ENCODE measurements at regions not wholly inside any gene's neighbourhood (a gene's known extent, or its start where the extent isn't known, plus 50 kb on each side); places are given as distances from the start of the nearest gene placed in this dataset.
"Not testable (repeated sequence)": the region's sequence is repeated elsewhere in the genome, so short reads cannot be mapped to it uniquely, and the experiment has no call there.

GRCh38 chr4:160082432-160083207, 979.7 kb downstream of the RAPGEF2 start:
- DNase-seq (ENCODE audit: low spot score), result no peak

GRCh38 chr4:160091631-160092030, 988.8 kb downstream of the RAPGEF2 start:
- no peak for DNase-seq (ENCODE audit: low spot score)

DNA sequence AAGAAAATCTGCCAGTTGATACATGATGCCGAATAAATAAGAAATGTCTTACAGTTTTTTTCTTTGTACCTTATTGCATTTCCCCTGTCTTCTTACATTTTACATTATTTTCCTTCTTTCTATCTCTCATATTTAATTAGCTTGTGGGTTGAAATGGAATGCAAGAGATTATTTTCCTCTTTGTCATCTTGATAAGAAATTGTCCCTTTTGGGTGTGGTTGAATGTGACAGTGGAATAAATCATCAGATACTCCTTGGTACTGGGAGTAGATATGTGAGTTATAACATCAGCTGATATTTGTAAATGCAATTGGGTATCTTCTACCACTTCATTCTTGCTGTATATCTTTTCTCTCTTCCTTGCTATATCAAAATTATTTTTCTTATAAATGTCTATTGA, 997.4 kb downstream of the RAPGEF2 start:
- DNase-seq (ENCODE audit: low spot score), result no peak

- DNase-seq (ENCODE audit: low spot score), result no peak
Observed at GRCh38 chr4:160110891-160111290, 1008.0 kb downstream of the RAPGEF2 start.

DNA sequence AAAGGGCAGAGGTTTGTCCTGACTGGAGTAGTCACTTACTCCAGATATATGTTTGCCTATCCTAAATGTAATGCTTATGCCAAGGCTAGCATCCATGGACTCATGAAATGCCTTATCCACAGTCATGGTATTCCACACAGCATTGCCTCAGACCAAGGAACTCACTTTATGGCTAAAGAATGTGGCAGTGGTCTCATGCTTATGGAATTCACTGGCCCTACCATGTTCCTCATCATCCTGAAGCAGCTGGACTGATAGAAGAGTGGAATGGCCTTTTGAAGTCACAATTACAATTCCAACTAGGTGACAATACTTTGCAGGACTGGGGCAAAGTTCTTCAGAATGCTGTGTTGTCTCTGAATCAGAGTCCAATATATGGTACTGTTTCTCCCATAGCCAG, 1014.8 kb downstream of the RAPGEF2 start:
- no peak for DNase-seq (ENCODE audit: low spot score)

DNA sequence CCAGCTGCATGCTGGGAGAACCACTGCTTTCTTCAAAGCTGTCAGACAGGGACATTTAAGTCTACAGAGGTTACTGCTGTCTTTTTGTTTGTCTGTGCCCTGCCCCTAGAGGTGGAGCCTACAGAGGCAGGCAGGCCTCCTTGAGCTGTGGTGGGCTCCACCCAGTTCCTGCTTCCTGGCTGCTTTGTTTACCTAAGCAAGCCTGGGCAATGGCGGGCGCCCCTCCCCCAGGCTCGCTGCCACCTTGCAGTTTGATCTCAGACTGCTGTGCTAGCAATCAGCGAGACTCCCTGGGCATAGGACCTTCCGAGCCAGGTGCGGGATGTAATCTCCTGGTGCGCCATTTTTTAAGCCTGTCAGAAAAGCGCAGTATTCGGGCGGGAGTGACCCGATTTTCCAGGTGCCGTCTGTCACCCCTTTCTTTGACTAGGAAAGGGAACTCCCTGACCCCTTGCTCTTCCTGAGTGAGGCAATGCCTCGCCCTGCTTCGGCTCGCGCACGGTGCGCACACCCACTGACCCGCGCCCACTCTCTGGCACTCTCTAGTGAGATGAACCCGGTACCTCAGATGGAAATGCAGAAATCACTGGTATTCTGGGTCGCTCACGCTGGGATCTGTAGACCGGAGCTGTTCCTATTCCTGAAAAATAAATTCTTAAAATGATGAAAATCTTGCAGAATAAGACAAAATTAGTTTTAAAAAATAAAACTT, 1022.9 kb downstream of the RAPGEF2 start:
- DNase-seq (ENCODE audit: low spot score), result not testable (repeated sequence)

- no peak for DNase-seq (ENCODE audit: low spot score)
Observed at GRCh38 chr4:160127211-160127610, 1024.3 kb downstream of the RAPGEF2 start.

- DNase-seq (ENCODE audit: low spot score), result no peak
Observed at GRCh38 chr4:160129439-160129838, 1026.6 kb downstream of the RAPGEF2 start.

DNA sequence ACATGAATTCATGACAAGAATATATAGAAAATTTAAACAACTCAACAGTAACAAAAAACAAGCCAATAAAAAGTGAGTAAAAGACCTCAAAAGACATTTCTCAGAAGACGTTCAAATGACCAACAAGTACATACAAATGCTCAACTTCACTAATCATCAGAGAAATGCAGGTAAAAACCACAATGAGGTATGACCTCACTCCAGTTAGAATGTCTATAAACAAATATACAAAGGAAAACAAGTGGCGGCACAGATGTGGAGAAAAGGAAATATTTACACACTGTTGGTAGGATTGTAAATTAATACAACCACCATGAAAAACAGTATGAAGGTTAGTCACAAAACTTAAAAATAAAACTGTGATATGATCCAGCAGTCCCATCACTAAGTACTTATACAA, 1033.1 kb downstream of the RAPGEF2 start:
- DNase-seq (ENCODE audit: low spot score), result no peak

GRCh38 chr4:160141206-160141605, 1038.3 kb downstream of the RAPGEF2 start:
- no peak for DNase-seq (ENCODE audit: low spot score)

- DNase-seq (ENCODE audit: low spot score), result no peak
Observed at GRCh38 chr4:160142579-160142978, 1039.7 kb downstream of the RAPGEF2 start.

- DNase-seq (ENCODE audit: low spot score), result no peak
Observed at GRCh38 chr4:160143574-160143973, 1040.7 kb downstream of the RAPGEF2 start.

- DNase-seq (ENCODE audit: low spot score), result no peak
Observed at GRCh38 chr4:160159457-160159856, 1056.6 kb downstream of the RAPGEF2 start.

DNA sequence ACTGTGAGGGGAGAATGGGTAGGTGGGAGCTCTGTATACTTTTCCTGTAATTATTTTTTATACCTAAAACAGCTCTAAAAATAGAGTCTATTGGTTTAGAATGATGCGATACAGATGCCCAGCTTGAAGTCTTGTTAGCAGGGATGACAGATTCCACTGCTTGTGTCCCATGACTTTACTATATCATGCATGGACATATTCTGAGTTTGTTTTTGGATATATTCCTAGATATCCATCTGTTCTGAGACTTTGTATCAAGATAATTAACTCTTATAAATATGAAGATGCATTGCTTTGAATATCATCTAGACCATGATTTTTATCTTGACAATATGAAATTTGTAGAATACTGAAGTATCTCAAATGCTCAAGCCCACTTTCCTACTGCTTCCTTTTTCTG, 1058.1 kb downstream of the RAPGEF2 start:
- DNase-seq (ENCODE audit: low spot score), result no peak

- no peak for DNase-seq (ENCODE audit: low spot score)
Observed at GRCh38 chr4:160175064-160175643, 1072.3 kb downstream of the RAPGEF2 start.

GRCh38 chr4:160180211-160180610, 1077.3 kb downstream of the RAPGEF2 start:
- no peak for DNase-seq (ENCODE audit: low spot score)

DNA sequence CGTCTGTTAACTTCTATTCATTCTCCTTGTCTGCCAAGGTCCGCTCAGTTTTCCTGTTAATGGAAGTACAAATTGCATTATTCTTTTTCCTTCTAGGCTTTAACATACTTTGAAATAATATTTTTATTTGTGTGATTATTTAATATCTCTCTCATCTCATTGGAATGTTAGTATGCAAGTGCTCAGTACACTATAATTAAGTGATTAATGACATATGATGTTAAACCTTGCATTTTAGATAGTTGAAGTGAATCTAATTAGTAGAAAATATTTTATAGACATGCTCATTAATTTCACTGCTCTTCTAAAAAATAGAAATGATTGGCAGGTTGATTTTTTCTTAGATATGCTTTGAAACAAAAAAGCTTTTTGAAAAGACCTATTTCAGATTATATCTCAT, 1079.8 kb downstream of the RAPGEF2 start:
- DNase-seq (ENCODE audit: low spot score), result no peak

DNA sequence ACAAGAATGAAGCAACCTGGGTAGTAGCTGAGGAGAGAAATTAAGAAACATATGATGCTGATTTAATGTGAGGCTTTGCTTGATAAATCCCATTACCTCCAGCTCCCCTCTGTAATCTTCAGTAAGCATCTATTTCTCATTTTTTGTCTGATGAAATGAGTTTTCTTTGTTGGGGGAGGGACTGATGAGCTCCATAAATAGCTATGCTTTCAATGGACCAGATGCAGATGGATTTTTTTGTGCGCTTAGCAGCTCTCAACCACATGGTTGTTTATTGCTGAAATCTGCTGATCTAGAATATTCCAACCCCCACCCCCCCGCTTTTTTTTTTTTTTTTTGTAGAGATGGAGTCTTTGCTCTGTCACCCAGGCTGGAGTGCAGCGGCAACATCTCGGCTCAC, 1082.0 kb downstream of the RAPGEF2 start:
- DNase-seq (ENCODE audit: low spot score), result no peak

GRCh38 chr4:160193787-160194186, 1090.9 kb downstream of the RAPGEF2 start:
- no peak for DNase-seq (ENCODE audit: low spot score)

DNA sequence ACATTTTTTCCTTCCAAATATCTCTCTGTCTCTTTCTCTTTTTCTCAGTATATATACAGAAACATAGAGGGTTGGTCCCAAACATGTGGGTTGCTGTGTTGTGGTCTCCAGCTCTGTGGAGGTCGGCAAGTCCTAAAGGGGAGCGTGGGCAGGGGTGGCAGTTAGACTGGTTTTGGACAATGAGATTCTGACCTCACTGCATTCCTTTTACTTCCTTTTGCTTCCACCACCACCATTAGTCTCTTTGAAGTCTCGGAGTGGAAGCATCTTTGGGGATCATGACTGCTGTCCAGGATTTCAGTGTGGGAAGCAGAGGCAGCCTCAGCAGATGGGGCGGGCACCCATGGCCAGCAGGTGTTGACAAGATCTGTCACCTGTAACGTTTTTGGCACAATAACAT, 1091.8 kb downstream of the RAPGEF2 start:
- no peak for DNase-seq (ENCODE audit: low spot score)

DNA sequence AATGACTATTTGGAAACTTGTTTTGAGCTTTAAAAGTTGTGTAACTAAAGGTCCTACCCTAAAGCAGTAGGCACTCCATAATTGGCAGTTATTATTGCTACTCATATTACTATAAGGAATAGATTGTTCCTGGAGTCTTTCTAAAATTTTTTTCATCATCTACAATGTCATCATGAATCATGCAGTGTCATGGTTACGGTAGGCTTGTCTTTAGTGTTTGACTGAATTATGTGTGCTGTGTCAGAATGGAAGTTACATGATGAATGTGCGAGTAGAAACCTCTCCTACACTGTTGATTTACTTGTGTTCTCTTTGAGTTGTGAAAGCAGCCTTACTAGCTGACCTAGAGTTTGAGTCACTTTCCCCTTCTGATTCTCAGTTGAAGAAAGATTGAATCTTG, 1099.9 kb downstream of the RAPGEF2 start:
- DNase-seq (ENCODE audit: low spot score), result no peak

- DNase-seq (ENCODE audit: low spot score), result no peak
Observed at GRCh38 chr4:160212078-160212477, 1109.2 kb downstream of the RAPGEF2 start.

DNA sequence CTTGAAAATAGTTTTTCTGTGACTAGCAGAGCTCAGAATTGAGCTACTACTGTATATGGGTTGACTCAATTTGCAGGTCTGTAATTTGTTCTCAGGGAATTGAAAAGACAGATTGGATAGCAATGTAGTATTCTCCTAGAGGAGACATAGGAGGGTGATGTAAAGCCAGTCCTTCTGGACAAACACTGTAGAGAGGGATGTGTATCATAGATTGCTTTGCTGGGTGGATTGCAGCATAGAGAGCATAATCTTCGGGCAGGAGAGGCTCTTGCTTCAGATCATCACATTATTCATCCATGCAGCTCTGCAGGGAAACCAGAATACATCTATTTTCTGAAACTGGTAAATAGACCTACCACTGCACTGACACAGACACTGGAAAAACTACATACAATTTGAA, 1110.5 kb downstream of the RAPGEF2 start:
- no peak for DNase-seq (ENCODE audit: low spot score)

Measured in CD4-positive, alpha-beta T cell treated with Interleukin-15 for 4 hours (primary cell).